ENCODE measurements at regions not wholly inside any gene's neighbourhood (a gene's known extent, or its start where the extent isn't known, plus 50 kb on each side); places are given as distances from the start of the nearest gene placed in this dataset.

- TF ChIP-seq POLR2A (IDR thresholded peaks at IDR 0.05) (no peak), CTCF (IDR thresholded peaks at IDR 0.05) (no peak)
Observed at GRCh38 chr4:112029771-112030171, 115.5 kb upstream of the FAM241A start.
